Medulla oblongata (tissue), 1 donor: ENCODE measurements at regions not wholly inside any gene's neighbourhood (a gene's known extent, or its start where the extent isn't known, plus 50 kb on each side); places are given as distances from the start of the nearest gene placed in this dataset.
"Not testable (repeated sequence)": the region's sequence is repeated elsewhere in the genome, so short reads cannot be mapped to it uniquely, and the experiment has no call there.

Experiments
- DNase-seq: peaks from one replicate; pipeline ENCODE4 v3.0.0-alpha.2; 2015; ENCODE audit errors: extremely low spot score

GRCh38 chr5:17083276-17083675, 134.2 kb upstream of the BASP1 start:
- DNase-seq, result not testable (repeated sequence)

DNA sequence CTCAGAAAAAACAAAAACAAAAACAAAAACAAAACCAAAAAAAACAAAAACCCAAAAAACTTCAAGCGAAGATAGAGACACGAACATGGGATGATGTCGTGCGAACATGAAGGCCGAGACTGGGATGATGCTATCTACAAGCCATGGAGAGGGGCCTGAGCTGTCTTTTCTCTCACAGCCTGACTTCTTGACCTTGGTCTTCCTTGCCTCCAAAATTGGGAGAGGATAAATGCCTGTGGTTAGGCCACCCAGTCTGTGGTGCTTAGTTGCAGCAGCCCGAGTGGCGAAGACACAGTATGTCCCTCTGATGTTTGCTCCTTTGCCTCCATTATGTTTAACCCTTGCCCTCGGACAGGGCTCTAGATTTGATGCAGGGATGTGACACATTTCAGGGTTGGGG, 130.4 kb upstream of the BASP1 start:
- DNase-seq, result no peak

- DNase-seq, result no peak
These were observed 129.4 kb upstream of the BASP1 start for GRCh38 chr5:17088051-17088450.

DNA sequence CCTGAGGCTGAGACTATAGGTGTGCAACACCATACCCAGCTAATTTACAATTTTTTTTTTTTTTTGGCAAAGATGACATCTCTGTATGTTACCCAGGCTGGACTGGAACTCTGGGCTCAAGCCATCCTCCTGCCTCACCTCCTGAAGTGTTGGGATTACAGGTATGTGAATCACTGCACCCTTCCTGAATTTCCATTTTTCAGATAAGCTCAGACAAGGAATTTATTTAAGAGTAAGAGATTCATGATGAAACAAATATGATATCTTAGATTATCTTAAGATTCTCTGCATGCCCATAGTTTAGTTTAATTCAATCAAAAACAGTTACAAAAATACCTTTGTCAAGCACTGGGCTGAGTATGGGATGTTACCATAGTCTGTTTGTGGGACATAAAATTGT, 128.4 kb upstream of the BASP1 start:
- DNase-seq, result no peak

GRCh38 chr5:17089690-17090089, 127.7 kb upstream of the BASP1 start:
- DNase-seq, result no peak

DNA sequence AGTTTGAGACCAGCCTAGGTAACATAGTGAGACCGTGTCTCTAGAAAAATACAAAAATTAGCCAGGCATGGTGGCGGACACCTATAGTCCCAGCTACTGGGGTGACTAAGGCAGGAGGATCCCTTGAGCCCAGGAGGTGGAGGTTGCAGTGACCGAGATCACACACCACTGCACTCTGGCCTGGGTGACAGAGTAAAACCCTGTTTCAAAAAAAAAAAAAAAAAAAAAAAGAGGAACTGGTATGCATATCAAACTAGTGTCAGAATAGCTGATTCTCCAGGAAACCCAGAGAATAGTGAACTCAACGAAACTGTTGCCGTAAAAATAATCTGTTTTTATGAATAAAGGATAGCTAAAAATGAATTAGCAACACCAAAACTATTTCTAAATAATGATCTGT, 126.6 kb upstream of the BASP1 start:
- no peak for DNase-seq

DNA sequence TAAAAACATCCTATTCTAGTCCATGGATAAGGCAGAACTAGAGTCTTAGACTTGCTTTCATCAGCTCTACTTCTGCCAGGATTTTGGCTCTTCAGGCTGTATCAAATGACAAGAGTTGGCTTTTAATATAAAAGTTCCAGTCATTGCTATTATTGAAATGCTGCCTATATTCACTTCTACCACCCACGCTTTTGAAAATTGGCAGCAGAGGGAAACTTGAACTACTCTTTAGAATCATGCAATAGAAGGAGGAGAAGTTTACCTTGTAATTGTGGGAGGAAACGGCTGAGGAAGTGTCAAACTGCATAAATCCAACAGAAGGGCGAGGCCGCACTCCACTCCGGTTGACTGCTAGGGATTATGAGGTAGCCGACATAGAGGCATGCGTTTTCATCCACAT, 122.6 kb upstream of the BASP1 start:
- no peak for DNase-seq

DNA sequence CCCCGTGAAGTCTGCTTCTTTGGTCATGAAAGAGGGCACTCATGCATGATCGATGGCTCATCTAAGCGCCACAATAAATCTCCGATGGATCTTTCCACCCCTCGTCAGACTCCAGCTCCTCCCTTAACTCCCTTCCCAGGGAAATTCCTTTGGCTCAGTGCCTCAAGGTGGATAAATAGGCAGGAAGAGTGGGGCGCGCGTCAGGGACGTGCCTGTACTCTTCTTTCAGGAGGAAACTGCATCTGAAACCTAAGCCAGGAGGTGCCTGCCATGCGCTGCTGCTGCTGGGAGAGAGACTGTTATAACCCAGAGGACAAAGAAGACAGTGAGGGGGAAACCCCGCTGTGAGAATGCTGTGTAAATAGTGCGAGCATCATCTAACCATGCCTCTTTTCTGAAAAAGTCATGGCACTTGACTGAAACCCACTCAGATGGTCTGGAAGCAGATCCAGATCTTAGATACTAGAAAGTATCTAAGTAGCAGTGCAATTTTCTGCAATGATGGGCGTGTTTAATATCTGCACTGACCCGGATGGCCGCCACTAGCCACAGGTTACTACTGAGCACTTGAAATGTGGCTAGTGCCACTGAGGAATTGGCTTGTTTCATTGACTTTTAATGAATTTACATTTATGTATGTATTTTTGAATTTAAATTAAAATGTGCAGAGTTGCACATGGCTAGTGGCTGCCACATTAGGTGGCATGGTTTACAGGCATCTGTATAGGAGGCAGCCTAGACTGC, 120.3 kb upstream of the BASP1 start:
- no peak for DNase-seq

- no peak for DNase-seq
These were observed 117.5 kb upstream of the BASP1 start for GRCh38 chr5:17099946-17100345.

DNA sequence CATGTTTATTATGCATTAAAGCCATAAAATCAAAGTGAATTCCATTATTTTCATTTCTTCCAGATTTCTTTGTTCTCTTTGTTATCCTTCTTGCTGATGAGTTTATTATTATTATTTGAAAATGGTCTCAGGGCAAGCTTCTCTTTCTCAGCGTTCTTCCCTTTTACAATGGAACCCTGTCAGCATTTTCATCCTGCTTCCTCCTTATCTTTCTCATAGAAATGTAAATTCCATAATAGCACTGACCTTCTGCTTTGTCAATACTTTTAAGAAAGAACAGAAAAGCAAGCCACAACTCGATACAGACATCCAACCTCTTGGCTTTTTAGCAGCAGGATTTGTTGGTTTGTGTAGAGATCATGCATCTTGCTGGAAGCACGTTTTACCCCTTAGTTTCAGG, 114.0 kb upstream of the BASP1 start:
- DNase-seq, result no peak

GRCh38 chr5:17105744-17106418, 111.5 kb upstream of the BASP1 start:
- DNase-seq, result no peak

GRCh38 chr5:17106521-17106920, 110.9 kb upstream of the BASP1 start:
- DNase-seq, result peak; percentile 49

- not testable (repeated sequence) for DNase-seq
These were observed 105.2 kb upstream of the BASP1 start for GRCh38 chr5:17112091-17112716.

- DNase-seq, result no peak
These were observed 104.1 kb upstream of the BASP1 start for GRCh38 chr5:17113174-17113958.

DNA sequence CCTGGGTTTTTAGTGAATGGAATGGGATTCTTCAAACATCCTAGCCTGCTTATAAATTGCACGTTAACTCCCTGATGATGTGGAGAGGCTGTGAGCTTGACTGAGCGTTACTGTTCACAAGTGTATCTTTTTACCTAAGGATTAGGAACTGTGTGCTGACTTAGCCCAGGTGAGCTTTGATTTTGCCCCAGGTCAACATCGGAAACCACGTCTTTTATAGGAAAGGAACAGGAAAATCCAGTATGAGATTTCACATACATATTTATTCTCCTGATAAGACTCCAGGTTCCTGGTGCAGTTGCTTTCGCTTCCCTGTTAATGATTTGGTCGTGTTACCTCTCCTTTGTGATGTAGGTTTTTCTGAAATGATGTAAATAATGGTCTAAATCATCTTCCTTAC, 103.2 kb upstream of the BASP1 start:
- no peak for DNase-seq

- DNase-seq, result no peak
These were observed 102.5 kb upstream of the BASP1 start for GRCh38 chr5:17114715-17115599.

- DNase-seq, result no peak
These were observed 101.6 kb upstream of the BASP1 start for GRCh38 chr5:17115855-17116254.

DNA sequence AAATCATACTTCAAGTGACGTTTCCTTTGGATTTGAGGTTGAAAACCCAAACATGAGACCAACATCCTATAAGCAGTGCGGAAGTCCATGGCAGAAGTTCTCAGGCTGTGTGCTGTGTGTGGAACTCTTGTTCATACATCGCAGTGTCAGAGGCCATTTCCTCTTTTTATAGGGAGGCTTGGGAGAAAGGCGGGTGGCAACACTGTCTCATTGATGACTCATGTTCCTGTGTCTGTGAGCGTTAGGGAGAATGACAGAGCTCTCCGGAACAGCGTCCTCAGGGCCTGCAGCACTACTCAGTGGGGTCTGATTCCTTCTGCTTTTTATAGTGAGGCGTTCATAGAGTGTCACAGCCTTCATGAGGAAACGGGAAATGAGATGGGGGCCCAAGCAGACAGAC, 98.8 kb upstream of the BASP1 start:
- DNase-seq, result peak; percentile 89

DNA sequence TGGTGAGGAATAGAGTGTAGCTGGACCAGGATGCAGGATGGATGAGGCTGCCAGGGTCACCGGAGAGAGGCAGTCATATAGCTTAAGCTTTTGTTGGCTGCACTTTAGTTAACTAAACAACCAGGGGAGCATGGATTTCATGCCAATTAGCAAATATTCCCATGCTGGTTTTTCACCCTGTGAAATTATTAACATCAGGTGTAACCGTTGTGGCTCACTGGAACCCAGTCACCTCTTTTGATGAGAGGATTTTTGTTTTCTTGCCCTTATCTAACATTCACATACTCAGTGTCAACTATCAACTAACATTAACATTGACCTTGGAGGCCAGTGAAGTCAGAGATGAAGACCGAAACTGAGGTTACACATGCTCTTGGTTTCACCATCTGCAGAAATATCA, 97.2 kb upstream of the BASP1 start:
- no peak for DNase-seq

- DNase-seq, result no peak
These were observed 95.7 kb upstream of the BASP1 start for GRCh38 chr5:17121776-17122175.

DNA sequence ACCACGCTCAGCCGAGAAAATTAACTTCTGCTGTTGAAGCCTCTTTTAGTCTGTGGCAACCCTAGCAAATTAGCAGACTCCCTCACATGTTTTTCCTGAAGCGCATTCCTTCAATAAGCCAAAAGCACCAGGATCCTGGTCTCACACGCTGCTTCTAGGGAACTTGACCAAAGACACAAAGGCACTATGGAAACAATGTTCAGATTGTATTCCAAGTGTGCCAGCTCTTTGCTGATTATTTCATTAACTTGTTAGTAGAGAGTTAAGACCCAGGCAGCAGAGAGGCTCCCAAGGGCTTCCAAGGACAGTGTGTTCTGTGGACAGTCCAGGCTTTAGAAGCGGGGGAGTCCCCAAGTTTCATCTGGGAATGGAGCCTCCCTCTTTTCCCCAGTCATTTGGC, 94.4 kb upstream of the BASP1 start:
- no peak for DNase-seq
